Liver (tissue), 3 donors: ENCODE measurements at regions not wholly inside any gene's neighbourhood (a gene's known extent, or its start where the extent isn't known, plus 50 kb on each side); places are given as distances from the start of the nearest gene placed in this dataset.

Experiments
- EGR1 ChIP-seq, 2 donors: IDR thresholded peaks; 2 replicates each; pipeline ENCODE4 v1.6.1; 2016 to 2018; ENCODE audit warnings: antibody characterized with exemption in 2 of 2, low read depth in 2 of 2
- FOXA1 ChIP-seq: IDR thresholded peaks from 2 replicates; pipeline ENCODE4 v1.6.1; 2016; ENCODE audit warnings: antibody characterized with exemption
- GABPA ChIP-seq, 2 donors: IDR thresholded peaks in 1 of 2; conservative IDR thresholded peaks in 1 of 2; 2 replicates each; pipeline ENCODE4 v1.6.1; 2016; ENCODE audit warnings: antibody characterized with exemption in 2 of 2, mild to moderate bottlenecking in 1 of 2, moderate library complexity in 1 of 2
- JUND ChIP-seq, 2 donors: IDR thresholded peaks; 2 replicates each; pipeline ENCODE4 v1.6.1; 2016; ENCODE audit warnings: antibody characterized with exemption in 2 of 2
- NR2F2 ChIP-seq: IDR thresholded peaks from 2 replicates; pipeline ENCODE4 v1.6.1; 2016; ENCODE audit warnings: antibody characterized with exemption
- RAD21 ChIP-seq, 2 donors: IDR thresholded peaks; 2 replicates each; pipeline ENCODE4 v1.6.1; 2016; ENCODE audit warnings: antibody characterized with exemption in 2 of 2, mild to moderate bottlenecking in 2 of 2
- RXRA ChIP-seq, 2 donors: IDR thresholded peaks; 2 replicates each; pipeline ENCODE4 v1.6.1; 2017 to 2018; ENCODE audit warnings: antibody characterized with exemption in 2 of 2, mild to moderate bottlenecking in 1 of 2
- SP1 ChIP-seq: IDR thresholded peaks from 2 replicates; pipeline ENCODE4 v1.6.1; 2018; ENCODE audit warnings: antibody characterized with exemption, mild to moderate bottlenecking
- TAF1 ChIP-seq: conservative IDR thresholded peaks from 2 replicates; pipeline ENCODE4 v1.6.1; 2016; ENCODE audit warnings: antibody characterized with exemption, mild to moderate bottlenecking
- TF ChIP-seq, protein P1 (sequence below): IDR thresholded peaks from 2 replicates; pipeline ENCODE4 v1.6.1; 2016; ENCODE audit warnings: antibody characterized with exemption
- TF ChIP-seq, protein P2 (sequence below): fragments of 150-350 bp; IDR thresholded peaks from 2 replicates; pipeline ENCODE4 v1.5.1; 2017; ENCODE audit warnings: improper control_type of control experiment, low read depth, low read length; ENCODE audit not compliant: missing input control
- TF ChIP-seq, protein P3 (sequence below): IDR thresholded peaks from 2 replicates; pipeline ENCODE4 v1.6.1; 2016; ENCODE audit warnings: antibody characterized with exemption, mild to moderate bottlenecking
- TF ChIP-seq, protein P4 (sequence below): IDR thresholded peaks from 2 replicates; pipeline ENCODE4 v1.6.1; 2016; ENCODE audit warnings: antibody characterized with exemption
- TF ChIP-seq, protein P5 (sequence below): IDR thresholded peaks from 2 replicates; pipeline ENCODE4 v1.6.1; 2016; ENCODE audit warnings: antibody characterized with exemption
- donor health status: healthy.
- donor health status: healthy.

DNA sequence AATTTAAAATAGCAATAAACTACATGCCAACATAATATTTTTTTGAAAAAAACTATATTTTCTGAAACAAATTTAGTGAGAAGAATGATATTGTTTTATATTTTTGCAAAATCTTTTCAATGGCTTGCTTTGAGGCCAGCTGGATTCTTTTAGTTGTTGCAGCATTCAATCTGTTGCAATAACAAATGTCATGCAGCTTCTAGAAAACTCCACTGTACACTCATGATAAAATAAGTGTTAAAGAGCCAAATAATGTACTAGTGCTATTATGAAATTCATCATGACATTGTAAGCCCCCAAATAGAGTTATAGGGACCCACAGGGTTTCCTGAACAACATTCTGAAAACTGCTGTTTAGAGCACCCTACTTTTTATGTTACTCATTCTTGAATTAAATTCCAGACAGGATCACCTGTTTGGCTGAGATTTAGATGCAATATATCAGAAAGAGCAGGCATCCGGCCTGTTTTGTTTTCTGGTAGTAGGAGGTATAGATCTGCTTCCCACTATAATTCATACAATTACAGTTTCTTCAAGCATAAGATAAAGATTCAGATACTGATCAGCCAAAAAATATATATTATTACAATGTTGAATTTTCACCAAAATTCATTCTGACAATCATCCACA, 703.0 kb upstream of the ZNF385D start:
- TF ChIP-seq, protein P1, sequence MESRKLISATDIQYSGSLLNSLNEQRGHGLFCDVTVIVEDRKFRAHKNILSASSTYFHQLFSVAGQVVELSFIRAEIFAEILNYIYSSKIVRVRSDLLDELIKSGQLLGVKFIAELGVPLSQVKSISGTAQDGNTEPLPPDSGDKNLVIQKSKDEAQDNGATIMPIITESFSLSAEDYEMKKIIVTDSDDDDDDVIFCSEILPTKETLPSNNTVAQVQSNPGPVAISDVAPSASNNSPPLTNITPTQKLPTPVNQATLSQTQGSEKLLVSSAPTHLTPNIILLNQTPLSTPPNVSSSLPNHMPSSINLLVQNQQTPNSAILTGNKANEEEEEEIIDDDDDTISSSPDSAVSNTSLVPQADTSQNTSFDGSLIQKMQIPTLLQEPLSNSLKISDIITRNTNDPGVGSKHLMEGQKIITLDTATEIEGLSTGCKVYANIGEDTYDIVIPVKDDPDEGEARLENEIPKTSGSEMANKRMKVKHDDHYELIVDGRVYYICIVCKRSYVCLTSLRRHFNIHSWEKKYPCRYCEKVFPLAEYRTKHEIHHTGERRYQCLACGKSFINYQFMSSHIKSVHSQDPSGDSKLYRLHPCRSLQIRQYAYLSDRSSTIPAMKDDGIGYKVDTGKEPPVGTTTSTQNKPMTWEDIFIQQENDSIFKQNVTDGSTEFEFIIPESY = no peak
- TF ChIP-seq RXRA (IDR thresholded peaks at IDR 0.05) (no peak), RAD21 (IDR thresholded peaks at IDR 0.05) (no peak), TAF1 (no peak), EGR1 (IDR thresholded peaks at IDR 0.05; ENCODE audit: low read depth in 2 of 2) (no peak), NR2F2 (no peak), FOXA1 (no peak), JUND (IDR thresholded peaks at IDR 0.05) (no peak), SP1 (no peak), GABPA (IDR thresholded peaks at IDR 0.05 in 1 of 2, conservative IDR thresholded peaks at IDR 0.05 in 1 of 2) (no peak)
- TF ChIP-seq, protein P2, sequence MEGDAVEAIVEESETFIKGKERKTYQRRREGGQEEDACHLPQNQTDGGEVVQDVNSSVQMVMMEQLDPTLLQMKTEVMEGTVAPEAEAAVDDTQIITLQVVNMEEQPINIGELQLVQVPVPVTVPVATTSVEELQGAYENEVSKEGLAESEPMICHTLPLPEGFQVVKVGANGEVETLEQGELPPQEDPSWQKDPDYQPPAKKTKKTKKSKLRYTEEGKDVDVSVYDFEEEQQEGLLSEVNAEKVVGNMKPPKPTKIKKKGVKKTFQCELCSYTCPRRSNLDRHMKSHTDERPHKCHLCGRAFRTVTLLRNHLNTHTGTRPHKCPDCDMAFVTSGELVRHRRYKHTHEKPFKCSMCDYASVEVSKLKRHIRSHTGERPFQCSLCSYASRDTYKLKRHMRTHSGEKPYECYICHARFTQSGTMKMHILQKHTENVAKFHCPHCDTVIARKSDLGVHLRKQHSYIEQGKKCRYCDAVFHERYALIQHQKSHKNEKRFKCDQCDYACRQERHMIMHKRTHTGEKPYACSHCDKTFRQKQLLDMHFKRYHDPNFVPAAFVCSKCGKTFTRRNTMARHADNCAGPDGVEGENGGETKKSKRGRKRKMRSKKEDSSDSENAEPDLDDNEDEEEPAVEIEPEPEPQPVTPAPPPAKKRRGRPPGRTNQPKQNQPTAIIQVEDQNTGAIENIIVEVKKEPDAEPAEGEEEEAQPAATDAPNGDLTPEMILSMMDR = no peak
- TF ChIP-seq, protein P3, sequence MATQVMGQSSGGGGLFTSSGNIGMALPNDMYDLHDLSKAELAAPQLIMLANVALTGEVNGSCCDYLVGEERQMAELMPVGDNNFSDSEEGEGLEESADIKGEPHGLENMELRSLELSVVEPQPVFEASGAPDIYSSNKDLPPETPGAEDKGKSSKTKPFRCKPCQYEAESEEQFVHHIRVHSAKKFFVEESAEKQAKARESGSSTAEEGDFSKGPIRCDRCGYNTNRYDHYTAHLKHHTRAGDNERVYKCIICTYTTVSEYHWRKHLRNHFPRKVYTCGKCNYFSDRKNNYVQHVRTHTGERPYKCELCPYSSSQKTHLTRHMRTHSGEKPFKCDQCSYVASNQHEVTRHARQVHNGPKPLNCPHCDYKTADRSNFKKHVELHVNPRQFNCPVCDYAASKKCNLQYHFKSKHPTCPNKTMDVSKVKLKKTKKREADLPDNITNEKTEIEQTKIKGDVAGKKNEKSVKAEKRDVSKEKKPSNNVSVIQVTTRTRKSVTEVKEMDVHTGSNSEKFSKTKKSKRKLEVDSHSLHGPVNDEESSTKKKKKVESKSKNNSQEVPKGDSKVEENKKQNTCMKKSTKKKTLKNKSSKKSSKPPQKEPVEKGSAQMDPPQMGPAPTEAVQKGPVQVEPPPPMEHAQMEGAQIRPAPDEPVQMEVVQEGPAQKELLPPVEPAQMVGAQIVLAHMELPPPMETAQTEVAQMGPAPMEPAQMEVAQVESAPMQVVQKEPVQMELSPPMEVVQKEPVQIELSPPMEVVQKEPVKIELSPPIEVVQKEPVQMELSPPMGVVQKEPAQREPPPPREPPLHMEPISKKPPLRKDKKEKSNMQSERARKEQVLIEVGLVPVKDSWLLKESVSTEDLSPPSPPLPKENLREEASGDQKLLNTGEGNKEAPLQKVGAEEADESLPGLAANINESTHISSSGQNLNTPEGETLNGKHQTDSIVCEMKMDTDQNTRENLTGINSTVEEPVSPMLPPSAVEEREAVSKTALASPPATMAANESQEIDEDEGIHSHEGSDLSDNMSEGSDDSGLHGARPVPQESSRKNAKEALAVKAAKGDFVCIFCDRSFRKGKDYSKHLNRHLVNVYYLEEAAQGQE = no peak
- TF ChIP-seq, protein P4, sequence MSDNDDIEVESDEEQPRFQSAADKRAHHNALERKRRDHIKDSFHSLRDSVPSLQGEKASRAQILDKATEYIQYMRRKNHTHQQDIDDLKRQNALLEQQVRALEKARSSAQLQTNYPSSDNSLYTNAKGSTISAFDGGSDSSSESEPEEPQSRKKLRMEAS = no peak
- TF ChIP-seq, protein P5, sequence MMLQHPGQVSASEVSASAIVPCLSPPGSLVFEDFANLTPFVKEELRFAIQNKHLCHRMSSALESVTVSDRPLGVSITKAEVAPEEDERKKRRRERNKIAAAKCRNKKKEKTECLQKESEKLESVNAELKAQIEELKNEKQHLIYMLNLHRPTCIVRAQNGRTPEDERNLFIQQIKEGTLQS = no peak
